A673 (cell line): ENCODE measurements at regions not wholly inside any gene's neighbourhood (a gene's known extent, or its start where the extent isn't known, plus 50 kb on each side); places are given as distances from the start of the nearest gene placed in this dataset.

ENCODE experiments used
- BruUV-seq: library from RNA; stranded (reverse); fragments of 400-500 nt; replicated peaks from 2 replicates; lab custom pipeline; 2021; lab: Mats Ljungman, UMichigan
- CTCF ChIA-PET: fragments of 300-600 bp; sonication (Branson Sonifier 250); formaldehyde crosslinking; loops from one replicate; lab custom pipeline; 2022; ENCODE audit warnings: antibody characterized with exemption; lab: Charles Lee
- POLR2A ChIA-PET: fragments of 300-600 bp; sonication (Branson Sonifier 250); formaldehyde crosslinking; loops from one replicate; lab custom pipeline; 2022; ENCODE audit warnings: antibody characterized with exemption; ENCODE audit not compliant: low non-redundant PET; lab: Charles Lee
- DNase-seq: peaks from one replicate; pipeline ENCODE4 v3.0.0-alpha.2; 2015; ENCODE audit warnings: low spot score
- H3K27ac ChIP-seq: fragments of 200-600 bp; sonication (generic); 2 replicates; pipeline ENCODE4 v1.5.1; 2016; ENCODE audit warnings: mixed run types, low read depth, mild to moderate bottlenecking, mixed read lengths, antibody characterized with exemption, low read length; ENCODE audit not compliant: poor library complexity, severe bottlenecking
- H3K27me3 ChIP-seq: fragments of 200-600 bp; sonication (generic); replicated peaks from 2 replicates; pipeline ENCODE4 v1.6.1; 2017; ENCODE audit warnings: mixed run types, low read depth, mild to moderate bottlenecking, mixed read lengths, antibody characterized with exemption, low read length; ENCODE audit not compliant: insufficient read depth, poor library complexity
- H3K36me3 ChIP-seq: fragments of 200-600 bp; sonication (generic); 2 replicates; pipeline ENCODE4 v1.6.1; 2016; ENCODE audit warnings: mixed run types, mild to moderate bottlenecking, mixed read lengths, antibody characterized with exemption, low read length; ENCODE audit not compliant: insufficient read depth, poor library complexity, severe bottlenecking
- H3K4me1 ChIP-seq: fragments of 200-600 bp; sonication (generic); 2 replicates; pipeline ENCODE4 v1.6.1; 2017; ENCODE audit warnings: mixed run types, mild to moderate bottlenecking, mixed read lengths, antibody characterized with exemption, low read length; ENCODE audit not compliant: insufficient read depth, poor library complexity, severe bottlenecking
- H3K4me3 ChIP-seq: fragments of 200-600 bp; sonication (generic); 2 replicates; pipeline ENCODE4 v1.5.1; 2016; ENCODE audit warnings: low read depth, mixed run types, mild to moderate bottlenecking, mixed read lengths, low read length; ENCODE audit not compliant: poor library complexity, severe bottlenecking
- H3K9me3 ChIP-seq: fragments of 200-600 bp; sonication (generic); 2 replicates; pipeline ENCODE4 v1.6.1; 2016; ENCODE audit warnings: mixed run types, low read depth, mild to moderate bottlenecking, mixed read lengths, antibody characterized with exemption, low read length; ENCODE audit not compliant: poor library complexity, severe bottlenecking
- EZH2 ChIP-seq: fragments of 200-600 bp; sonication (generic); IDR thresholded peaks from 2 replicates; pipeline ENCODE4 v1.6.1; 2017; ENCODE audit warnings: borderline replicate concordance, low read depth, mild to moderate bottlenecking, mixed read lengths, antibody characterized with exemption, low read length; ENCODE audit not compliant: poor library complexity, severe bottlenecking
- intact Hi-C: fragments of 100-400 bp; cut with micrococcal nuclease; formaldehyde crosslinking; loops from one replicate; pipeline ENCODE4 v1.10.0; 2022; ENCODE audit not compliant: unreplicated experiment
- TF ChIP-seq, protein P1 (sequence below): fragments of 300-800, 200-600 bp; sonication (generic); conservative IDR thresholded peaks from 2 replicates; pipeline ENCODE4 v1.5.1; 2017; ENCODE audit warnings: low read depth, mild to moderate bottlenecking, antibody characterized with exemption, low read length, moderate library complexity, mixed read lengths

DNA sequence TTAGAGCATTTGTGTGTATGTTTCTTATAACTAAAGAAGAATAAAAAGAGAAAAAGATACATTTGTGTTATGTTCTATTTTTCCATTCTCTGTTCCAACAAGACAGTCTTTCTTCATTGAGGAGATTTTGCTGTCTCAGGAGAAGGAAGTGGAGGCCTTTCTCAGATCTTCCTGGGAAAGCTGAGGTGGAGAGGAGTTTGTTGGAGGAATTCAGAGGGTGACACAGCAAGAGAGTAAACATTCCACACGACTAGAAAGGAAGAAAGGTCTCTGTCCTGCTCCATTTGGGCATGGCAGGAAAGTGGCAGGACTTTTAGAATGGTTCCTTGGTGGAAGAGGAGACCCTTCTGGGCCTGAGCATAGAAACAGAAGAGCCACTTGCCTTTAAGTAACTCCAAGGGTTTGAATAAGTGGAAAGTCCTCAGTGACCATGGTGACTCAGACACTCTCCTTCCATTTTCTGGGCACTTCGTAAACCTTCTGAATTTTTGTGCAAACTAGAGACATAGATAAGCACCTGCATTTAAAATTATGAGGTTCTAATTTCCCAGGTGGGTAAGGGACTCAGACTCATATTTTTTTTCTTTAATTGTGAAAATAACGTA is 52.3 kb upstream of the COL5A2 start:
- Histone ChIP-seq H3K27me3 (no peaks in the 10 kb centered on the region), H3K9me3 (no peaks in the 10 kb centered on the region), H3K4me1 (no peaks in the 10 kb centered on the region), H3K36me3 (no peaks in the 10 kb centered on the region), H3K4me3 (no peak overlapping the region), H3K27ac (no peak overlapping the region)
- no TSS peak for BruUV-seq
- intact Hi-C loops, result no loop called here
- no peak for TF ChIP-seq EZH2
- TF ChIP-seq, protein P1, sequence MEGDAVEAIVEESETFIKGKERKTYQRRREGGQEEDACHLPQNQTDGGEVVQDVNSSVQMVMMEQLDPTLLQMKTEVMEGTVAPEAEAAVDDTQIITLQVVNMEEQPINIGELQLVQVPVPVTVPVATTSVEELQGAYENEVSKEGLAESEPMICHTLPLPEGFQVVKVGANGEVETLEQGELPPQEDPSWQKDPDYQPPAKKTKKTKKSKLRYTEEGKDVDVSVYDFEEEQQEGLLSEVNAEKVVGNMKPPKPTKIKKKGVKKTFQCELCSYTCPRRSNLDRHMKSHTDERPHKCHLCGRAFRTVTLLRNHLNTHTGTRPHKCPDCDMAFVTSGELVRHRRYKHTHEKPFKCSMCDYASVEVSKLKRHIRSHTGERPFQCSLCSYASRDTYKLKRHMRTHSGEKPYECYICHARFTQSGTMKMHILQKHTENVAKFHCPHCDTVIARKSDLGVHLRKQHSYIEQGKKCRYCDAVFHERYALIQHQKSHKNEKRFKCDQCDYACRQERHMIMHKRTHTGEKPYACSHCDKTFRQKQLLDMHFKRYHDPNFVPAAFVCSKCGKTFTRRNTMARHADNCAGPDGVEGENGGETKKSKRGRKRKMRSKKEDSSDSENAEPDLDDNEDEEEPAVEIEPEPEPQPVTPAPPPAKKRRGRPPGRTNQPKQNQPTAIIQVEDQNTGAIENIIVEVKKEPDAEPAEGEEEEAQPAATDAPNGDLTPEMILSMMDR, result no peak
- DNase-seq, result no peak
- POLR2A ChIA-PET, result no interaction called here
- CTCF ChIA-PET, result no interaction called here

DNA sequence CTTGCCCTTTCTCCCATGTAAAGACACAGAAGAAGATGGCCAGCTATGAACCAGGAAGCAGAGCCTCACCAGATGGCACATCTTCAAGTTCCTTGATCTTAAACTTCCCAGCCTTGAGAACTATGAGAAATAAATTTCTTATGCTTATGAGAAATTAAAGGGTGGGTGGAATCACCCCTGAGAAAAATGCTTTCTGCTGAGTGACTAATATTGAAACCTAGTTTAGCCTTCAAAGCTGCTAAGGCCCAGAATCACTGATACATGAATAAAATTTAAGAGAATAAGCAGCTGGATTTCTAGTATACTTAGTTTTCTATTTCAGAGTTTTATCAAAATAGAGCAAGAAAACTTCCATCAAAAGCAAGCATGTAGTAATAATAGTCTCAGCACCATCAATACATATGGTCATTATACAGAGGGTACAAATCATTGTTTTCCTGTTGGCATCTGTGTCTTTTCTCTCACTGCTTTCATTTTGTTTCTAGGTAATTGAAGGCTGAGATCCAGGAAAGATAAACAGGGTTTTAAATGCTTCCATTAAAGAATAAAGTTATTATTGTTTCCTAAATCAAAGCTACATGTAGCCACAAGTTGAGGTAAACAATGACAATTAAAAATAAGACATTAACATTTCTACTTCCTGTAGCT is 53.3 kb upstream of the COL5A2 start:
- CTCF ChIA-PET, result no interaction called here
- BruUV-seq, result no TSS peak

GRCh38 chr2:189233527-189233926 is 54.0 kb upstream of the COL5A2 start:
- no peak for TF ChIP-seq EZH2
- TF ChIP-seq, protein P1, result no peak
- no peaks in the 10 kb centered on the region for H3K9me3 ChIP-seq
- POLR2A ChIA-PET, result no interaction called here
- CTCF ChIA-PET, result no interaction called here
- BruUV-seq, result no TSS peak
- H3K4me1 ChIP-seq, result no peaks in the 10 kb centered on the region
- no peaks in the 10 kb centered on the region for H3K27me3 ChIP-seq
- no peak overlapping the region for H3K4me3 ChIP-seq
- DNase-seq, result no peak
- intact Hi-C loops, result no loop called here
- H3K36me3 ChIP-seq, result no peaks in the 10 kb centered on the region
- H3K27ac ChIP-seq, result no peak overlapping the region

More for the DNA sequence above, 53.3 kb upstream of the COL5A2 start:
- POLR2A ChIA-PET, result no interaction called here
- TF ChIP-seq EZH2, result no peak
- TF ChIP-seq, protein P1, result no peak
- H3K9me3 ChIP-seq, result no peaks in the 10 kb centered on the region
- no peaks in the 10 kb centered on the region for H3K36me3 ChIP-seq
- no peak overlapping the region for H3K4me3 ChIP-seq
- no peaks in the 10 kb centered on the region for H3K4me1 ChIP-seq
- H3K27ac ChIP-seq, result no peak overlapping the region
- no peak for DNase-seq
- no peaks in the 10 kb centered on the region for H3K27me3 ChIP-seq
- intact Hi-C loops, result no loop called here
